Neutrophil (primary cell): ENCODE measurements at regions not wholly inside any gene's neighbourhood (a gene's known extent, or its start where the extent isn't known, plus 50 kb on each side); places are given as distances from the start of the nearest gene placed in this dataset.

Experiments
- H3K27ac ChIP-seq: fragments of 200-600 bp; sonication (generic); 2 replicates; pipeline ENCODE4 v1.5.1; 2016; ENCODE audit warnings: mild to moderate bottlenecking, moderate library complexity
- H3K27me3 ChIP-seq: fragments of 200-600 bp; sonication (generic); 2 replicates; pipeline ENCODE4 v1.6.0; 2016; ENCODE audit warnings: mild to moderate bottlenecking
- H3K36me3 ChIP-seq: fragments of 200-600 bp; sonication (generic); 2 replicates; pipeline ENCODE4 v1.5.1; 2017
- H3K4me1 ChIP-seq, 2 experiments: fragments of 200-600 bp in 1 of 2; sonication (generic) in 1 of 2; 1 replicate in 1 of 2; 2 replicates in 1 of 2; pipeline versions ENCODE4 v1.5.1 to v1.6.1; 2013 to 2016; ENCODE audit warnings: low read depth in 1 of 2, low read length in 1 of 2, mild to moderate bottlenecking in 1 of 2, moderate library complexity in 1 of 2; ENCODE audit not compliant: control insufficient read depth in 1 of 2, insufficient read depth in 1 of 2
- H3K4me3 ChIP-seq, 2 experiments: fragments of 200-600 bp in 1 of 2; sonication (generic) in 1 of 2; 1 replicate in 1 of 2; 2 replicates in 1 of 2; pipeline ENCODE4 v1.5.1; 2013 to 2016; ENCODE audit warnings: low read depth in 1 of 2, low read length in 1 of 2, mild to moderate bottlenecking in 1 of 2, moderate library complexity in 1 of 2
- H3K9me3 ChIP-seq: fragments of 200-600 bp; sonication (generic); 2 replicates; pipeline ENCODE4 v1.5.1; 2016
- CTCF ChIP-seq: fragments of 200-600 bp; sonication (generic); IDR thresholded peaks from 2 replicates; pipeline ENCODE4 v1.5.1; 2016; ENCODE audit warnings: antibody characterized with exemption

DNA sequence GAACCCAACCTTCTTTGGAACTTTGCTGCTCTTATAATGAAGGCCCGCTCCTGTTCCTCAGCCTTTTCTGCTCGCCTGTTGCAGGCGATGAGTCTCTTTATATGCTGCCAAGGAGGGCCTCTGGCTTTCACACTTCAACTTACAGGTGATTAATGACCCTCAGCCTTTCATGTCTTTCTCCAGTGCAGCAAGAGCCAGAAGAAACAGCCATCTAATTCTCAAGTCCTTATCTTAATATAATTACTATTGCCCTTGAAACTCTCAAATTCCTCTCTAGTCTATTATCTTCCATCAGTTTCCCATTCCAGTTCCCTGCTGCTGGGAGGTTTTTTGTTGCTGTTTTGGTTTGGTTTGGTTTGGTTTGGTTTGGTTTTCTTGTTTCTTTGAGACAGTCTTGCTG is 121.8 kb upstream of the MED13 start:
- TF ChIP-seq CTCF = no peak
- H3K27me3 ChIP-seq = no peaks in the 10 kb centered on the region

GRCh38 chr17:62180772-62181171 is 115.7 kb upstream of the MED13 start:
- H3K4me3 ChIP-seq = no peak overlapping the region
- no peaks in the 10 kb centered on the region for H3K4me1 ChIP-seq
- TF ChIP-seq CTCF = no peak
- H3K27ac ChIP-seq = no peak overlapping the region
- no peaks in the 10 kb centered on the region for H3K27me3 ChIP-seq
- no peaks in the 10 kb centered on the region for H3K9me3 ChIP-seq
- no peaks in the 10 kb centered on the region for H3K36me3 ChIP-seq

More for the DNA sequence above, 121.8 kb upstream of the MED13 start:
- Histone ChIP-seq H3K4me1 (no peaks in the 10 kb centered on the region), H3K9me3 (no peaks in the 10 kb centered on the region), H3K4me3 (no peak overlapping the region), H3K36me3 (no peaks in the 10 kb centered on the region), H3K27ac (no peak overlapping the region)

DNA sequence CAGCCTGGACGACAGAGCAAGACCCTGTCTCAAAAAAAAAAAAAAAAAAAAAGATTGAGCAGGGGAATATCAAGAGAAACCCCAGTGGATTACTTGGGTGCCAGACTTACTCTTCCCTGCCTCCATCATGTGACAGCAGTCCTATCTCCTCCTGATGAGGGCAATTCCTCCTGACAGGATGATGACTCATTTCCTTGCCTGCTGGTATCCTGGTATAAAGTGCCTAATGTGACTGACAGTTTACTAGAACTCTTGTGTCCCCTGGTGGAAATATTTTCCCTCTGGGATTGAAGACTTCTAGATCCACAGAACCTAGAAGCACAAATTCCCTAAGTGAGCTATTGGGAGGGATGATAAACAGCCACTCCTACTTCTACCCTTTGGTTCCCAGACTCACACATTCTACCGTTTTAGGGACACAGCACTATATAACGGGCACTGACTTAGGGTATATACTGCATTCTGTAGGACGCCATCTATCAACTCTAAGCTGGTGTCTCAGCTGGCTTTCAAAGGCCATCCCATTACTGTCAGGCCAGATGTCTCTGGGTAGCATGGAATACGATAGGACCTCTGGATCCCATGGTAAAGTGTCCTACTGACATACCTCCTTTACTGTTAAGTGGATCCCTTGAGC is 114.6 kb upstream of the MED13 start:
- H3K36me3 ChIP-seq = no peaks in the 10 kb centered on the region
- H3K27me3 ChIP-seq = no peaks in the 10 kb centered on the region
- no peaks in the 10 kb centered on the region for H3K4me1 ChIP-seq
- TF ChIP-seq CTCF = no peak
- H3K4me3 ChIP-seq = no peak overlapping the region
- H3K9me3 ChIP-seq = no peaks in the 10 kb centered on the region
- H3K27ac ChIP-seq = no peak overlapping the region

GRCh38 chr17:62178579-62178978 is 113.5 kb upstream of the MED13 start:
- H3K9me3 ChIP-seq = no peaks in the 10 kb centered on the region
- no peak overlapping the region for H3K4me3 ChIP-seq
- no peaks in the 10 kb centered on the region for H3K4me1 ChIP-seq
- no peak for TF ChIP-seq CTCF
- no peaks in the 10 kb centered on the region for H3K36me3 ChIP-seq
- no peak overlapping the region for H3K27ac ChIP-seq
- H3K27me3 ChIP-seq = no peaks in the 10 kb centered on the region

GRCh38 chr17:62172492-62173291 is 107.6 kb upstream of the MED13 start:
- Histone ChIP-seq H3K36me3 (no peaks in the 10 kb centered on the region), H3K4me1 (no peaks in the 10 kb centered on the region), H3K4me3 (no peak overlapping the region), H3K9me3 (no peaks in the 10 kb centered on the region), H3K27me3 (no peaks in the 10 kb centered on the region), H3K27ac (no peak overlapping the region)
- TF ChIP-seq CTCF = no peak
